ENCODE measurements at regions not wholly inside any gene's neighbourhood (a gene's known extent, or its start where the extent isn't known, plus 50 kb on each side); places are given as distances from the start of the nearest gene placed in this dataset.

DNA sequence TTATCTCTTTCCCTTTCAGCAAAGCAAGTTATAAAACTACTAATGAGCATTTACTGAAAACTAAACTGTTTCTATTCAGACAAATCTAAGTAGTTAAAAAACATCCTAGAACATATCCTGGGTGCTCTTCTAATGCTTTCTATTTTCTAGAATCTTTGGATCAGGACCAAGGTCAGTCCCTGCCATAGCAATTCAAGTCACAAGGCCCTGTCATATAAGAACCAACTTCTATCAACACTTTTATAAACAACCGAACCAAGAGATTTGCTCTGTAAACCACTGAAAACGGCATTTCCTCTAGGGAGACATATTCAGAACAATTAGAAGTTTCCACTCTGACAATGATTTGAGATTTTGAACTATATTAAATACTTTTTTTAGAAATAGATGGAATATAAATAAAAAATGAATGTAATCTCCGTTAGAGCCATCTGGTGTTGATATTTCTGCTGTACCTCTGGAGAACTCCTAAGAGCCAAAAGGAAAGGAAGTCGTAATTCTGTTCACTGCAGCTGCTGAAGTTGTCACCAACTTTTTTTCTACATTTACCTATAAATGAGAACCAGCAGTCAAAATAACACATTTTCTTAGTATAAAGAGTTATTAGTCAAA lies 51.4 kb upstream of the LGSN start:
- no peaks in the 10 kb centered on the region for H3K36me3 Mint-ChIP-seq
- POLR2A ChIA-PET: no interaction called here
- H3K4me3 Mint-ChIP-seq: no peak overlapping the region
- no peak for ATAC-seq (ENCODE audit: low read depth)
- H3K27ac Mint-ChIP-seq: no peak overlapping the region
- DNase-seq: no peak
- no peaks in the 10 kb centered on the region for H3K4me1 Mint-ChIP-seq
- no peaks in the 10 kb centered on the region for H3K9me3 Mint-ChIP-seq
- H3K27me3 Mint-ChIP-seq: peaks cover 12% of the 10 kb centered on the region

DNA sequence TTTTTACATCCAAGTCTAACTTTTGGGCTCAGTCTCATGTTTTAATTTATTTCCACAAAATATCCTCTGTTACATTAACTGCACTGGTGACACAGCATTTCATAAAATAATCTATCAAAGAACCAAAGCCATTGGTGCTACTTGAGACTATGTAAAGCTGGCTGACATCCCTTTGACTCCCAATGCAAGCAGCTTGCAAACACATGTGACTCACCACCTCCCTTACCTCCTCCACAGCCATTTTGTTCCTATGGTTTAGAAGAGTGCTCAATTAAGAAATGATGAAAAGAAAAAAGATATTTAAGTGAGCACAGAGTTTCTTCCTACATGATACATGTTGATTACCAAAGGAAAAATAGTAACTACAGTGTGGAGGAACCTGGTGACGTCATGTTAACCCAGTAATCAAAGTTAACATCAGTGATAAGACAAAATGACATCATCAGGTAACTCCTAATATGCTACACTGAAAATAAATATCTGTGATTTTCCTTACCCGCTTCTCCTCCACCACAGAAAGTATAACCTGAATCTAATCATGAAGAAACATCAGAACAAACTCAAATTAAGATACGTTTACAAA lies 53.3 kb upstream of the LGSN start:
- no peaks in the 10 kb centered on the region for H3K4me1 Mint-ChIP-seq
- no peaks in the 10 kb centered on the region for H3K36me3 Mint-ChIP-seq
- POLR2A ChIA-PET: no interaction called here
- DNase-seq (no peak), ATAC-seq (ENCODE audit: low read depth) (no peak)
- H3K4me3 Mint-ChIP-seq: no peak overlapping the region
- H3K27me3 Mint-ChIP-seq: peaks cover 10% of the 10 kb centered on the region
- H3K9me3 Mint-ChIP-seq: peaks cover 2% of the 10 kb centered on the region
- H3K27ac Mint-ChIP-seq: no peak overlapping the region

DNA sequence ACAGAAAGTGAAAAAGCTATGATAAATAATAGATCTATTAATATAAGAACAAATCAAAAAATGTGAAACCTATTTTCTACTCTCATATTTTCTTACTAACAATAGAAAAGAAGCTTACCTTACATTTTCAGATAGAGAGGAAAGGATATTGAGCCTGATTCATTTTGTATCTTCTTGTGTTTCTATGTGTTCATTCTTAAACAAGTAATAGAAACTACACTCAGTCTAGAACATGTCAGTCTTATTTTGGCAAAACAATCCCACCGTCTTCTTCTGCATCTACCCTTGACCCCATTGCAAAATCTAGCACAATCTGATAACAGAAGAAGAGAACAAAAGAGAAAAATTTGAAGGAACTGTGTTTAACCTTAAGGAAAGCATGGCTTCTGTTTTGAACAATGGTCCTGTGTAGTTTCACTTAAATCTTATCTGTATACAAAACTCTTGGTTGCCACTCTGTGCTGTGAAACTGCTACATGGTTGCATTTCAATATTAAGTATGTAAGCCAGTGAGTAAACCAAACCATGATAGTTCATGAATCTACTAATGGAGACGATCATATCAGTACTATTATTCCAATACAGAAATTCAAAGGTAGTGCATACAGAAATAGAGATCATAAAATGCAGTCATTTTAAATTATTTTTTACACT lies 69.5 kb upstream of the LGSN start:
- H3K9me3 Mint-ChIP-seq: peaks cover 1% of the 10 kb centered on the region
- ATAC-seq (ENCODE audit: low read depth) (no peak), DNase-seq (no peak)
- H3K36me3 Mint-ChIP-seq: no peaks in the 10 kb centered on the region
- no peak overlapping the region for H3K27ac Mint-ChIP-seq
- H3K27me3 Mint-ChIP-seq: peaks cover 3% of the 10 kb centered on the region
- no peak overlapping the region for H3K4me3 Mint-ChIP-seq
- POLR2A ChIA-PET: no interaction called here
- H3K4me1 Mint-ChIP-seq: peaks cover under 1% of the 10 kb centered on the region

DNA sequence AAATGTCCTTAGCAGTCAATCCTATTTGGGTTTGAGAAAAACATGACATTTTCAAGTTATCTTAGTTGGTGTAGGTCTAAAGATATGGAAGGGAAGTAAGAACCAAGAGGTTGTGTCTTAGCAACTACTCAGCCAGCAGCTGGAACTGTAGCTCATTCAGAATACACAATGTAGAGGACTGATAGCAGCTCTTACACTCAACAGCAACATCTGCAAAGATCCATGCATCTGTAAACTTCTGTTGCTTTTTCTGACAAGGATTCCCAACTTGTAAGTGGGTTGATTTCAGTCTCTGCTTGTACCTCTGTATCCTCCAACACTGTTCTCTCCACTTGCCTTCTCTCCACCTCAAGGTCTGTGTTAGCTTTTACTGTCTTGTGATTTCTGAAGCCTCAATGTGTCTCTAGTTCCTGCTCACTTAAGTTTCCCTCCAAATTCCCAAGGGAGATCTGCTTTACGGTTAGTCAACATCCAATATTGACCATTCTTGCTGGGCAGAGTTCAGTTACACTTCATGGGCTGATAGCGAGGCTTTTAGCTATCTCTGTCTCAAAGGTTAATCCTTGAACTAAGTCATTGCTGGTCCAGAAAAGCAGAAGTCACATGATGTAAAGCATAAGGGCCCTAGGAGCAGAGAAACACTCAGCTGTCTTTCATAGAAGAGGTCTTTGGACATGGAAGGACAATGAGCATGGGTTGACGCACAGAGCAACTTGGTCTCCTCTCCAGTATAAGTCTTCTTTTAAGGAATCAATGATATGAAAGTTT lies 71.6 kb upstream of the LGSN start:
- POLR2A ChIA-PET: no interaction called here
- Mint-ChIP-seq H3K4me3 (no peak overlapping the region), H3K9me3 (peaks cover 1% of the 10 kb centered on the region), H3K27me3 (peaks cover 3% of the 10 kb centered on the region), H3K27ac (no peak overlapping the region), H3K36me3 (no peaks in the 10 kb centered on the region), H3K4me1 (no peaks in the 10 kb centered on the region)
- no peak for ATAC-seq (ENCODE audit: low read depth)
- no peak for DNase-seq

DNA sequence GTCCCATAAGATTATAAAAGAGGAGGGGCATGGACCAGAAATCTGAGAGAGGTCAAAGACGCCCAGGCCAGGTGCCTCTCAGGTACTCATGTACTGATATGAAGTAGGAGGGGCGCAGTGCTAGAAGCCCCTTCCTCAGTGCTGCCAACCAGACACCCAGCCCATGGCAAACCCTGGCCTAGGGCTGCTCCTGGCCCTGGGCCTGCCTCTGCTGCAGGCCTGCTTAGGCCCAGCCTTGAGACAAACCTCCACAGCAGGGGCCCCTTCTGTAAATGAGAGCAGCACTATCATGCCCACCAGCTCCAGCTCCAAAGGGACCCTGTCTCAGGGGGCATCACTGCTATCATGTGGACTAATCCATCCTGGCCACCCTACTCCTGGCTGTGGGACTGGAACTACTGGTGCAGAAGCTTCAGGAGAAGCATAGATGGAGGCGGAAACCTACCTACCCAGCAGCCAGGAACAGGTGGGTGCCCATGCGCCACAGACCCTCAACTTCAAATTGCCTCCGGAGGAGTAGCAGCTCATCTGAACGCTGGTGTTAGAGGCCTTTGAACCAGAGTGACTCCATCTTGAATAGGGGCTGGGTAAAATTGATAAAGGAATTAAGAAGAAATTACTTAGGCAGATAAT lies 72.4 kb upstream of the LGSN start:
- no peak for ATAC-seq (ENCODE audit: low read depth)
- H3K4me3 Mint-ChIP-seq: no peak overlapping the region
- H3K27ac Mint-ChIP-seq: no peak overlapping the region
- no peak for DNase-seq
- H3K4me1 Mint-ChIP-seq: no peaks in the 10 kb centered on the region
- H3K27me3 Mint-ChIP-seq: peaks cover 3% of the 10 kb centered on the region
- H3K9me3 Mint-ChIP-seq: peaks cover 1% of the 10 kb centered on the region
- POLR2A ChIA-PET: no interaction called here
- H3K36me3 Mint-ChIP-seq: no peaks in the 10 kb centered on the region

DNA sequence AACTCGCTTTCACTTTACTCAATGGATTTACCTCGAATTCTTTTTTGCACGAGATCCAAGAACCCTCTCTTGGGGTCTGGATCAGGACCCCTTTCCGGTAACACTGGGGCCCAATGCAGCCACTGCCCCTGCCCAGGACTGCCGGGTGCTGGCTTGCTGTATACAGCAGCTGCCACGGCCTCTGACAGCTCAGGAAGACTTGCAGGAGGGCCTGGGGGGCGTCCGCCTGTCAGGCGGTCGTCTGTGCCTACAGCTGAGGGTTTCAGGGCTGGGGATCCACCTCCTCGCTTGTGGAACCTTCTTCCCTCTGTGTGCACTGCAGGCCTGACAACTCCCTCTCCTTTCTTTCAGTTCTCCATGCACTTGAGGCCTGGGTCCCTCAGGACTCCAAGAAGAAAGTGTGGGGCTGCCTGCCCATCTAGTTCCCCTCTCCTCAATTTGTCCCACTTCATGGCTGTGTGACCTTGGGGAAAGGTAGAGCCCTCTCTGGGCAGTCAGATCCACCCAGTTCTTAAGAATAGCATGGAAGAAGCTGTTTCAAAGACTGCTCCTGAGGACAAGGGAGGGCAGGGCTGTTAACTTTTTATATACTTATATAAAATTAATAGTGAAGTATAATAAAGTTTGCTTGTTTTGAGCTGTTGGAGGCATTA lies 75.0 kb upstream of the LGSN start:
- DNase-seq (no peak), ATAC-seq (ENCODE audit: low read depth) (no peak)
- POLR2A ChIA-PET: no interaction called here
- H3K4me3 Mint-ChIP-seq: no peak overlapping the region
- no peaks in the 10 kb centered on the region for H3K4me1 Mint-ChIP-seq
- H3K27ac Mint-ChIP-seq: no peak overlapping the region
- H3K27me3 Mint-ChIP-seq: peaks cover 2% of the 10 kb centered on the region
- no peaks in the 10 kb centered on the region for H3K36me3 Mint-ChIP-seq
- H3K9me3 Mint-ChIP-seq: peaks cover 1% of the 10 kb centered on the region

DNA sequence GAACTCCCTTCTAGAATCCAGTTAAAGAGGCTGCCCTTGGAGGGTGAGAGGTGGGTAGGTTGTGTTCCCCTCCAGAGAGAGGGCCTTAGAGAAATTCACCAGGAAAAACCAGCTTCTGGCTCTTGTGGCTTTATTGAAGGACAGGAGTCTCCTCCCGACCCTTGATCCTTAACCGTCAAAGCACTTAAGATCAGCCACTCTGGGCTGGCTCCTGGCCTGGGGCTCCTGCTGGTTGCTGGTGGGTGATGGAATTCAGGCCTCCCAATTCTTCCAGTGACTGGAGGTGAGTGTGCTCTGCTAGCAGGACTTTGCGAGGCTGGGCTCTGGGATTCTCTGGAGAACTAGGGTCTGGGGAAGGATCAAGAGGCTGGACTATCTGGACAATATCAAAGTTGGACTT lies 75.6 kb upstream of the LGSN start:
- DNase-seq (no peak), ATAC-seq (ENCODE audit: low read depth) (no peak)
- peaks cover 2% of the 10 kb centered on the region for H3K27me3 Mint-ChIP-seq
- no peak overlapping the region for H3K27ac Mint-ChIP-seq
- H3K9me3 Mint-ChIP-seq: peaks cover 1% of the 10 kb centered on the region
- no peaks in the 10 kb centered on the region for H3K4me1 Mint-ChIP-seq
- POLR2A ChIA-PET: no interaction called here
- H3K36me3 Mint-ChIP-seq: no peaks in the 10 kb centered on the region
- H3K4me3 Mint-ChIP-seq: no peak overlapping the region

DNA sequence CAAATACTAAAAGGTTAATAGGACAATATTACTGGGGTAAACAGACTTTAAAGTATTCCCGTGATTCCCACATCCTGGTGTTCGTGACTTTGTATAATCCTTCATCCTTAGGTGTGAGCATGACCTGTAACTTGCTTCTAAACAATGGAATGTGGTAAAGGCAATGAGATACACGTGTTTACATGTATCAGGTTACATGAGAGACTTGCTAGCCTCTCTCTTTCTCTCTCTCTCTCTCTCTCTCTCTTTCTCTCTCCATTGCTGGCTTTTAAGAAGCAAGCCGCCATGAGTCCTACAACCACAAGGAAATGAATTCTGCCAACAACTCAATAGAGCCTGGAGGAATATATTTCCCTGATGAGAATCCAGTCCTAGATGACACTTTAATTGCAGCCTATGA lies 83.9 kb upstream of the LGSN start:
- Mint-ChIP-seq H3K4me1 (no peaks in the 10 kb centered on the region), H3K9me3 (no peaks in the 10 kb centered on the region), H3K27me3 (peaks cover 8% of the 10 kb centered on the region), H3K4me3 (no peak overlapping the region), H3K36me3 (no peaks in the 10 kb centered on the region), H3K27ac (no peak overlapping the region)
- no peak for ATAC-seq (ENCODE audit: low read depth)
- POLR2A ChIA-PET: no interaction called here
- no peak for DNase-seq

DNA sequence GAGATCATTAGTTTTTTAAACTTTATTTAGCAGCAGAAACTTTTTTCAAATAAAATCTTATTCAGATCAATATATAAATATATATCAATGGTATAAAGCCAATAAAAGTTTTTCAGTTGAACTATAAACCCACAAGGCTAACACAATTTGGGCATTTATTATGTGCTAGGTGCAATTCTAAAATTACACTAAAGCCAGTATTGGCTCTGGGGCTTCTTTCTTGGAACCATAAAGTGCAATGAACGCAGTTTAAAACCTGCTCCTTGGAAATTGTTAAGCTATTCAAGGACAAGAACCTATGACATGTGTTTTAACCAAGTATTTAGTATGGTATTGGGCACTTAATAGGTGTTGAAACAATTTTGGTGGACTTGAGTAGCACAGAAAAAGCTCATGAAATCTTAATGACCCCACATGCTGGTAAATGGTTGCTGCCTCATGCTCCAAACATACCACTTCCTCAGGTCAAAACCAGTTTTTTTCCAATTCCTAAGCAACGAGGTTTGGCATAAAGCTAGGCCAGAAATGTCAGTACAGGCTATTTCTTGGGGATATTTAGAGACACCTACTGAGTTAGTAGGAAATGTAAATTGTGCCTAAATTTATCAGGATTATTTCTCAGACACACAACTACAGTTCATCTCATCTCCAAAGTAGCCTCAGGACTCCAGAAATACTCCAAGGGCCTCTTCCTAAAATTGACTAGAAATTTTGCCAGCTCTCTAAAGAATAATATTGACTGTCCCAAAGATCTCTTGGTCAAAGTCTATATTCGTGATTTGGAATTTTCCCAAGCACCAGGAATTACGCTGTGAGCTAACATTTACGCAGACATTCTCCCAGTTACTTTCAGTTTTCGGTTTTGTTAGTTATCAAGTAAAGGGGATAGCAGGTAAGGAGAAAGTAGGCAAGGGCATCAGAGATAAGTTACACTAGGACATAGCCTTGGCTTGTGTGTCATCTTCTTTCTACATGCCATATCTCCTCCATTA lies 90.9 kb upstream of the LGSN start:
- no peak overlapping the region for H3K27ac Mint-ChIP-seq
- no peak for ATAC-seq (ENCODE audit: low read depth)
- H3K4me3 Mint-ChIP-seq: no peak overlapping the region
- peaks cover 7% of the 10 kb centered on the region for H3K27me3 Mint-ChIP-seq
- POLR2A ChIA-PET: no interaction called here
- no peaks in the 10 kb centered on the region for H3K36me3 Mint-ChIP-seq
- H3K4me1 Mint-ChIP-seq: no peaks in the 10 kb centered on the region
- no peak for DNase-seq
- H3K9me3 Mint-ChIP-seq: no peaks in the 10 kb centered on the region

DNA sequence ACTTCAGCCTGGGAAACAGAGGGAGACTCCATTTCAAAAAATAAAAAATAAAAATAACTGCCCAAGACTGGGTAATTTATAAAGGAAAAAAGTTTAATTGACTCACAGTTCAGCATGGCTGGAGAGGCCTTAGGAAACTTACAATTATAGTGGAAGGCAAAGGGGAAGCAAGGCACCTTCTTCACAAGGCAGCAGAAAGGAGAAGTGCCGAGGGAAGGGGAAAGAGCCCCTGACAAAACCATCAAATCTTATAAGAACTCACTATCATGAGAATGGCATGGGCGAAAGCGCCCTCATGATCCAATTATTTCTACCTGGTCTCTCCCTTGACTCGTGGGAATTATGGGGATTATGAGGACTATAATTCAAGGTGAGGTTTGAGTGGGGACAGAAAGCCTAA lies 95.5 kb upstream of the LGSN start:
- no peaks in the 10 kb centered on the region for H3K9me3 Mint-ChIP-seq
- H3K36me3 Mint-ChIP-seq: no peaks in the 10 kb centered on the region
- POLR2A ChIA-PET: no interaction called here
- H3K4me1 Mint-ChIP-seq: no peaks in the 10 kb centered on the region
- DNase-seq (no peak), ATAC-seq (ENCODE audit: low read depth) (no peak)
- no peak overlapping the region for H3K4me3 Mint-ChIP-seq
- peaks cover 10% of the 10 kb centered on the region for H3K27me3 Mint-ChIP-seq
- no peak overlapping the region for H3K27ac Mint-ChIP-seq

DNA sequence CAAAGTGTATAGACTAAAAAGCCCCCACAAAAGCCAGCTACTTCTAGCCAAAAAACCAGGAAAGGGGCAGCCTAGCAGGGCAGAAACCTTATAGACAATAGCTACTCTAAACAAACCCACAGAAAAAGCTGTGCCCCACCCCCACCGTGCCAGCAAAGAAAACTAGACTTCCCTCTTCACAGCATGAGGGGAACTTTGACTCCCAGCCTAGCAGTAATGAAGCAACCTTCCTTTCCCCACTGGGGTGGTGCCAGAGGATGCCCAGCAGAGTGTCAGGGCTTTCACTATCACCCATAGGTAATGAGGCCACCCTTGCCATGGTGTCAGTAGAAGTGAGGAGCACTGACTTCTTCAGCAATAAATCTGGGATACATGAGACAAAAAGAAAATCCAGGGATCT lies 99.0 kb upstream of the LGSN start:
- Mint-ChIP-seq H3K4me3 (no peak overlapping the region), H3K4me1 (no peaks in the 10 kb centered on the region), H3K27me3 (peaks cover 8% of the 10 kb centered on the region), H3K27ac (no peak overlapping the region), H3K36me3 (no peaks in the 10 kb centered on the region), H3K9me3 (no peaks in the 10 kb centered on the region)
- DNase-seq: no peak
- ATAC-seq (ENCODE audit: low read depth): no peak
- POLR2A ChIA-PET: no interaction called here

DNA sequence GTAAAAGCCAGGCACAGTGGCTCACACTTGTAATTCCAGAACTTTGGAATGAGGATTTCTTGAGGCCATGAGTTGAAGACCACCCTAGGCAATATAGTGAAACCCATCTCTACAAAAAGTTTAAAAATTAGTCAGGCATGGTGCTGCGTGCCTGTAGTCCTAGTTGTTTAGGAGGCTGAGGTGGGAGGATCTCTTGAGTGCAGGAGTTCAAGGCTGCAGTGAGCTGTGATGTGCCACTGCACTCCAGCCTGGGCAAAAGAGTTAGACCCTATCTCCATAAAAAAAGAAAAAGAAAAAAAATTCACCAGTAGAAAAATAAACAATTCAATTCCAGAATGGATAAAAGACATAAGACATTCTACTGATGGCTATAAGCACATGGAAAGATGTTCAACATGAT lies 104.9 kb upstream of the LGSN start:
- ATAC-seq (ENCODE audit: low read depth) (no peak), DNase-seq (no peak)
- no peak overlapping the region for H3K27ac Mint-ChIP-seq
- peaks cover 10% of the 10 kb centered on the region for H3K27me3 Mint-ChIP-seq
- no peaks in the 10 kb centered on the region for H3K9me3 Mint-ChIP-seq
- no peaks in the 10 kb centered on the region for H3K4me1 Mint-ChIP-seq
- POLR2A ChIA-PET: no interaction called here
- no peaks in the 10 kb centered on the region for H3K36me3 Mint-ChIP-seq
- H3K4me3 Mint-ChIP-seq: no peak overlapping the region
